Activated B cell treated with CpG ODN at 0.5 μM for 24 hours (primary cell): ENCODE measurements at regions not wholly inside any gene's neighbourhood (a gene's known extent, or its start where the extent isn't known, plus 50 kb on each side); places are given as distances from the start of the nearest gene placed in this dataset.

ENCODE experiments used
- ATAC-seq: fragments of 200-7000 bp; cut with Tn5 transposase; one replicate; pipeline ENCODE4 v1.10.0; 2021; ENCODE audit warnings: low read depth, mild to moderate bottlenecking, moderate library complexity
- CTCF ChIA-PET: fragments of 350-600 bp; sonication (Branson Sonifier 250); formaldehyde crosslinking; loops from one replicate; lab custom pipeline; 2021; ENCODE audit warnings: antibody characterized with exemption; lab: Charles Lee
- POLR2A ChIA-PET: fragments of 350-600 bp; sonication (Branson Sonifier 250); formaldehyde crosslinking; loops from one replicate; lab custom pipeline; 2021; ENCODE audit warnings: antibody characterized with exemption; lab: Charles Lee
- DNase-seq: peaks from one replicate; pipeline ENCODE4 v3.0.0; 2022
- H3K27ac Mint-ChIP-seq: one replicate; pipeline ENCODE4 v1.8.0; 2020; ENCODE audit warnings: mixed read lengths
- H3K27me3 Mint-ChIP-seq: one replicate; pipeline ENCODE4 v1.8.0; 2021; ENCODE audit warnings: mixed read lengths
- H3K36me3 Mint-ChIP-seq: one replicate; pipeline ENCODE4 v1.8.0; 2021; ENCODE audit warnings: low read depth, mixed read lengths
- H3K4me1 Mint-ChIP-seq: one replicate; pipeline ENCODE4 v1.8.0; 2021; ENCODE audit warnings: mixed read lengths
- H3K4me3 Mint-ChIP-seq: one replicate; pipeline ENCODE4 v1.8.0; 2020; ENCODE audit warnings: mild to moderate bottlenecking, mixed read lengths
- H3K9me3 Mint-ChIP-seq: one replicate; pipeline ENCODE4 v1.8.0; 2020; ENCODE audit warnings: mixed read lengths
- intact Hi-C: fragments of 100-400 bp; cut with micrococcal nuclease; formaldehyde crosslinking; loops from one replicate; pipeline ENCODE4 v1.15.1; 2024
- TF ChIP-seq, protein P1 (sequence below): fragments of 200-600 bp; IDR thresholded peaks from one replicate; pipeline ENCODE4 v1.8.0; 2022; ENCODE audit warnings: antibody characterized with exemption, mild to moderate bottlenecking

GRCh38 chr11:120039039-120039438 lies 98.9 kb downstream of the TRIM29 start:
- H3K27ac Mint-ChIP-seq: no peak overlapping the region
- ChIA-PET POLR2A (no interaction called here), CTCF (no interaction called here)
- H3K9me3 Mint-ChIP-seq: peaks cover 8% of the 10 kb centered on the region
- ATAC-seq: no peak
- TF ChIP-seq, protein P1, sequence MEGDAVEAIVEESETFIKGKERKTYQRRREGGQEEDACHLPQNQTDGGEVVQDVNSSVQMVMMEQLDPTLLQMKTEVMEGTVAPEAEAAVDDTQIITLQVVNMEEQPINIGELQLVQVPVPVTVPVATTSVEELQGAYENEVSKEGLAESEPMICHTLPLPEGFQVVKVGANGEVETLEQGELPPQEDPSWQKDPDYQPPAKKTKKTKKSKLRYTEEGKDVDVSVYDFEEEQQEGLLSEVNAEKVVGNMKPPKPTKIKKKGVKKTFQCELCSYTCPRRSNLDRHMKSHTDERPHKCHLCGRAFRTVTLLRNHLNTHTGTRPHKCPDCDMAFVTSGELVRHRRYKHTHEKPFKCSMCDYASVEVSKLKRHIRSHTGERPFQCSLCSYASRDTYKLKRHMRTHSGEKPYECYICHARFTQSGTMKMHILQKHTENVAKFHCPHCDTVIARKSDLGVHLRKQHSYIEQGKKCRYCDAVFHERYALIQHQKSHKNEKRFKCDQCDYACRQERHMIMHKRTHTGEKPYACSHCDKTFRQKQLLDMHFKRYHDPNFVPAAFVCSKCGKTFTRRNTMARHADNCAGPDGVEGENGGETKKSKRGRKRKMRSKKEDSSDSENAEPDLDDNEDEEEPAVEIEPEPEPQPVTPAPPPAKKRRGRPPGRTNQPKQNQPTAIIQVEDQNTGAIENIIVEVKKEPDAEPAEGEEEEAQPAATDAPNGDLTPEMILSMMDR: no peak
- H3K36me3 Mint-ChIP-seq: no peaks in the 10 kb centered on the region
- H3K27me3 Mint-ChIP-seq: peaks cover 14% of the 10 kb centered on the region
- DNase-seq: no peak
- no peak overlapping the region for H3K4me3 Mint-ChIP-seq
- intact Hi-C loops: no loop called here
- no peaks in the 10 kb centered on the region for H3K4me1 Mint-ChIP-seq

GRCh38 chr11:120037111-120037510 lies 100.8 kb downstream of the TRIM29 start:
- TF ChIP-seq, protein P1: no peak
- Mint-ChIP-seq H3K4me1 (no peaks in the 10 kb centered on the region), H3K36me3 (no peaks in the 10 kb centered on the region), H3K27me3 (peaks cover 17% of the 10 kb centered on the region), H3K27ac (no peak overlapping the region), H3K4me3 (no peak overlapping the region), H3K9me3 (peaks cover 8% of the 10 kb centered on the region)
- intact Hi-C loops: no loop called here
- ATAC-seq: no peak
- ChIA-PET CTCF (no interaction called here), POLR2A (interaction anchor here (0.6 kb wide), 1 partner anchor 22 kb away, joined by 4 read pairs; no protein-coding TSS in a partner anchor)
- DNase-seq: no peak

- Mint-ChIP-seq H3K27ac (no peak overlapping the region), H3K4me1 (no peaks in the 10 kb centered on the region), H3K4me3 (no peak overlapping the region), H3K36me3 (no peaks in the 10 kb centered on the region), H3K27me3 (peaks cover 14% of the 10 kb centered on the region), H3K9me3 (peaks cover 8% of the 10 kb centered on the region)
- ChIA-PET CTCF (no interaction called here), POLR2A (no interaction called here)
- intact Hi-C loops: no loop called here
- ATAC-seq (no peak), DNase-seq (no peak)
- TF ChIP-seq, protein P1: no peak
Measured at GRCh38 chr11:120035756-120036155, 102.2 kb downstream of the TRIM29 start.

GRCh38 chr11:120034881-120035630 lies 102.9 kb downstream of the TRIM29 start:
- ChIA-PET POLR2A (no interaction called here), CTCF (no interaction called here)
- intact Hi-C loops: no loop called here
- H3K36me3 Mint-ChIP-seq: no peaks in the 10 kb centered on the region
- ATAC-seq (no peak), DNase-seq (no peak)
- no peak overlapping the region for H3K27ac Mint-ChIP-seq
- peaks cover 8% of the 10 kb centered on the region for H3K27me3 Mint-ChIP-seq
- TF ChIP-seq, protein P1: no peak
- H3K4me3 Mint-ChIP-seq: no peak overlapping the region
- no peaks in the 10 kb centered on the region for H3K4me1 Mint-ChIP-seq
- peaks cover 8% of the 10 kb centered on the region for H3K9me3 Mint-ChIP-seq

GRCh38 chr11:120034176-120034875 lies 103.6 kb downstream of the TRIM29 start:
- POLR2A ChIA-PET: no interaction called here
- H3K4me3 Mint-ChIP-seq: no peak overlapping the region
- peaks cover 8% of the 10 kb centered on the region for H3K9me3 Mint-ChIP-seq
- intact Hi-C loops: no loop called here
- H3K36me3 Mint-ChIP-seq: no peaks in the 10 kb centered on the region
- CTCF ChIA-PET: no interaction called here
- DNase-seq (no peak), ATAC-seq (no peak)
- no peaks in the 10 kb centered on the region for H3K4me1 Mint-ChIP-seq
- peaks cover 8% of the 10 kb centered on the region for H3K27me3 Mint-ChIP-seq
- TF ChIP-seq, protein P1: no peak
- H3K27ac Mint-ChIP-seq: no peak overlapping the region
